HEK293T (cell line): ENCODE measurements at regions not wholly inside any gene's neighbourhood (a gene's known extent, or its start where the extent isn't known, plus 50 kb on each side); places are given as distances from the start of the nearest gene placed in this dataset.

Source experiments
- ARNT ChIP-seq: fragments of 450-650 bp; IDR thresholded peaks from 2 replicates; pipeline ENCODE4 v1.6.1; 2017; ENCODE audit warnings: mild to moderate bottlenecking
- CTBP1 ChIP-seq: fragments of 450-650 bp; IDR thresholded peaks from 2 replicates; pipeline ENCODE4 v1.6.1; 2016; ENCODE audit warnings: borderline replicate concordance
- ELF4 ChIP-seq: fragments of 450-650 bp; IDR thresholded peaks from 2 replicates; pipeline ENCODE4 v1.6.1; 2017; ENCODE audit warnings: antibody characterized with exemption
- FOXA1 ChIP-seq: fragments of 450-650 bp; IDR thresholded peaks from 2 replicates; pipeline ENCODE4 v1.6.1; 2016; ENCODE audit warnings: mild to moderate bottlenecking
- FOXK2 ChIP-seq: fragments of 450-650 bp; IDR thresholded peaks from 2 replicates; pipeline ENCODE4 v1.6.1; 2016; ENCODE audit warnings: mild to moderate bottlenecking
- FOXM1 ChIP-seq: fragments of 450-650 bp; IDR thresholded peaks from 2 replicates; pipeline ENCODE4 v1.6.1; 2017; ENCODE audit warnings: mild to moderate bottlenecking, borderline replicate concordance
- HDGF ChIP-seq: fragments of 450-650 bp; IDR thresholded peaks from 2 replicates; pipeline ENCODE4 v1.6.1; 2017; ENCODE audit warnings: antibody characterized with exemption, borderline replicate concordance
- L3MBTL2 ChIP-seq: fragments of 450-650 bp; conservative IDR thresholded peaks from 2 replicates; pipeline ENCODE4 v1.6.1; 2016; ENCODE audit warnings: mild to moderate bottlenecking
- LEF1 ChIP-seq: fragments of 450-650 bp; IDR thresholded peaks from 2 replicates; pipeline ENCODE4 v1.6.1; 2017; ENCODE audit warnings: mild to moderate bottlenecking, borderline replicate concordance
- SP1 ChIP-seq: fragments of 450-650 bp; IDR thresholded peaks from 2 replicates; pipeline ENCODE4 v1.6.1; 2017
- SUZ12 ChIP-seq: fragments of 450-650 bp; IDR thresholded peaks from 2 replicates; pipeline ENCODE4 v1.6.1; 2016; ENCODE audit warnings: mild to moderate bottlenecking
- TARDBP ChIP-seq: fragments of 450-650 bp; IDR thresholded peaks from 2 replicates; pipeline ENCODE4 v1.6.1; 2016
- ZNF384 ChIP-seq: fragments of 450-650 bp; IDR thresholded peaks from 2 replicates; pipeline ENCODE4 v1.6.1; 2016
- TF ChIP-seq, protein P1 (sequence below): fragments of 450-650 bp; IDR thresholded peaks from 2 replicates; pipeline ENCODE4 v1.6.1; 2016

- TF ChIP-seq ELF4 (no peak), HDGF (no peak), LEF1 (no peak), FOXA1 (no peak), L3MBTL2 (no peak), SUZ12 (no peak), TARDBP (no peak), ZNF384 (no peak), ARNT (no peak), FOXM1 (no peak), SP1 (no peak), CTBP1 (no peak), FOXK2 (no peak)
- TF ChIP-seq, protein P1, sequence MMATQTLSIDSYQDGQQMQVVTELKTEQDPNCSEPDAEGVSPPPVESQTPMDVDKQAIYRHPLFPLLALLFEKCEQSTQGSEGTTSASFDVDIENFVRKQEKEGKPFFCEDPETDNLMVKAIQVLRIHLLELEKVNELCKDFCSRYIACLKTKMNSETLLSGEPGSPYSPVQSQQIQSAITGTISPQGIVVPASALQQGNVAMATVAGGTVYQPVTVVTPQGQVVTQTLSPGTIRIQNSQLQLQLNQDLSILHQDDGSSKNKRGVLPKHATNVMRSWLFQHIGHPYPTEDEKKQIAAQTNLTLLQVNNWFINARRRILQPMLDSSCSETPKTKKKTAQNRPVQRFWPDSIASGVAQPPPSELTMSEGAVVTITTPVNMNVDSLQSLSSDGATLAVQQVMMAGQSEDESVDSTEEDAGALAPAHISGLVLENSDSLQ, result no peak
These were observed 468.1 kb upstream of the MARCKS start for GRCh38 chr6:113388996-113389395.
